DMS 273 treated with DMSO at 0.1 percent for 48 hours (cell line): ENCODE measurements at regions not wholly inside any gene's neighbourhood (a gene's known extent, or its start where the extent isn't known, plus 50 kb on each side); places are given as distances from the start of the nearest gene placed in this dataset.
"Not testable (repeated sequence)": the region's sequence is repeated elsewhere in the genome, so short reads cannot be mapped to it uniquely, and the experiment has no call there.

Experiments used
- DNase-seq: peaks from one replicate; lab custom pipeline; 2025; lab: John Stamatoyannopoulos, UW

DNA sequence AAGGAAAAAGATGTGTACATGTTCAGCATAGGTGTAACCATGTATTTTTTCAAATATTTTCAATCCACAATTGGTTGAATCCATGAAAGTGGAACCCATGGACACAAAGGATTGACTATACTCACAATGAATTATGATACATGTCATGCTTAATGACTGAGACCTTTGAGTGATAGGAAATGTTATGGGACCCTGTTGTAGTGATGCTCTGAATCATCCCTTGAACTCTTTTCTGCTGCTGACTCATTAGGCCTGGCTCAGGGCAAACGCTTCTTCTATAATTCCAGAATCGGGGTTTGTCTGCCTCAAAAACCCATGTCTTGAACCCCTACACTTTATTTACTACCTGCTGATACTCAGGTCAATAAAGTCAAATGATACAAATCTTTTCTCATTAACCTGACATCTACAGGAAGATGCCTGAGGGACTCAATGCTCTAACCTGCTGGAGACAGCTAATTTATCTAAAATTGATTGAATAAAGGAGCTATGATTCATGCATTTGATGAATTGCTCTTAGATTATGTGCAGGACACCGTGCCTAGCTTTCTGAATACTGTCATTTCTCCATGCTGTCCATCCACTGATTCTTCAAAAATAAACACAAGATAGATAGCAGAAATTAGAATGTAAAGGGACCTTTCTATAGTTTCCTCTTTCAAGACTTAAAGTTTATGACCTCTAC is 260.1 kb downstream of the PRELID2 start:
- no peak for DNase-seq

DNA sequence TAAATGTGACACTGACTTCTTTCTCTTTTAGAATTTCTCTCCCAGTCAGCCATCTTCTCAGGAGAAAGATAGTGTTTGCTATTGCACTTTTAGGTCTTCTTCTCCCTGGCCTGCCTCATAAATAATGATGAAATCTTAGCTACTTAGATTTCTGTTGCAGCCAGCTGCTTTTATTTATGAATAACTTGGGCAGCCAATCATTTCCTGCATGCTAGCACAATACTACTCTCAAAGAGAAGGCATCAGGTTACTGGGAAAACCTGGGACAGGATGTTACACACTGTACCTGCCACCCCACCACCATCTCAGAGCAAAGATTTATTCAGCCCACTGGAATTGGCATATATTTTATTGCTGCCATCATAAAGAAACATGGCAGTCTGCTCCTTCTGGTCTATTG is 266.6 kb downstream of the PRELID2 start:
- no peak for DNase-seq

DNA sequence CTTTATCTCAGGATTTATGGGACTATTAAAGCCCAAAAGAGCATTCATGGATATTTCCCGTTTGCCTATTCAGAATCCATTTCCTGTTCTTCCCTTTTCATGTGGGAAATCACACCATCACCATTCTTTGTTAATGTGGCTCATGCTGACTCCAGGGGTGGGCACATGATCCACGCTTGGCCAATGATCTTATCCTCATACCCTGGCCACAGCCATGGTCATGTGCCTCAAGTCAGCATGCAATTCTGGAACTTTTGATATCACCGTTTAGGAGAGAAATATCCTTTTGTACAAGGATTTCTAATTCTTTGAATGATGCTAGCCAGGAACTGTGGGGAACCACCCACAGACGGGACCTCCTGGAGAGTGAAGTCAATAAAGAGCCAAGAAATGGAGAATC is 272.2 kb downstream of the PRELID2 start:
- DNase-seq = no peak

DNA sequence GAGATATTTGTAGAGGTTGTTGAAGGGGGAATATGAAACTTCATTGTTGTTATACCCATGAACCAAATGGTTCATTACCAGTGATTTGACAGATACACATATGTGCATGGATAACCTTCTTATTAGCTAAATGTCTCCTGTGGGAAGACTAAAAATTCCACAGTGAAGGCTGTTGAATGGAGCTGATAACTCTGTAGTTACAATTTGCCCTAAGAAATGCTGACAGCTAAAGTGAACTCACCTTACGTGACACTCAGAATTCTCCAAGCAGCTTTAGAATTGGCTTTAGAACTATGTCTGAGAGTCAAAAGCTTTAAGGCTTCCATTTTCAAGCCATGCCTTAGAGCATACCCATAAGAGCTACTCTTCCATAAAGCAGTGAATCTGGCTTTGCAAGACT is 276.9 kb downstream of the PRELID2 start:
- no peak for DNase-seq

DNA sequence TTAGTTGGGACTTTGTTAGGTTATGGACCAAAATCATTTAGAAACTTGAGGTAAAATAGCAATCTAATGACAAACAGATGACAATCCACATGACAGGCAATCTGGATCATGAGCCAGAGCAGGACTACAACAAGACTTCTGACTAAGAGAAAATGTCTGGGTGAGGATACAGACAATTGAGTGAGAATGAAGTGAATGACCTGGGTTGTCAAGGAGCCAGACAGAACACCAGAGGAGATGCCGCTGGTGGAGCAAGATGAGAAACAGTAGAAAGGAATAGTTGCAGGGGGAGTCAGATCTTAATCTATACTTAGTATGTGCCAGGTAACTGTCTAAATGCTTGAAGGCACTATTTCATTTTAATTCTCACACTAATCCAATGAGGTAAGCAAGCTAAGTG is 277.8 kb downstream of the PRELID2 start:
- DNase-seq = no peak

DNA sequence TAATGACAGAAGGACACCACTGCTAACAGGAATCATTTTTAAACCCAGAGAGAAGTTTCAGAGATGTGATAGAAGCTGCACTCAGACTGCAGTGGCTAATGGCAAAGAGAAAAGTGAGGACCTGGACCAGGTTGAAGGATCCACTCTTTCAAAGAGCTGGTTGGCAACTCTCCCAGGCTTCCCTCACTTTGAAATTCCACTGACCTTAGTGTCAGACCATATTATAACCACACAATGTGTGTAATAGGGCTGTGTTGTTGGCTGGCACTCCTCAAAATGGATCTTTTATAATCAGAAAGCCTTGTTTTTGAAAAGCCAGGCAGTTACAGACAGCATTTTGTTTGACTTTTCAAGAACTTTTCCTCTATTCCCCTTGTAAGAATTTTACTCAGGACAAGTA is 280.7 kb downstream of the PRELID2 start:
- no peak for DNase-seq

DNA sequence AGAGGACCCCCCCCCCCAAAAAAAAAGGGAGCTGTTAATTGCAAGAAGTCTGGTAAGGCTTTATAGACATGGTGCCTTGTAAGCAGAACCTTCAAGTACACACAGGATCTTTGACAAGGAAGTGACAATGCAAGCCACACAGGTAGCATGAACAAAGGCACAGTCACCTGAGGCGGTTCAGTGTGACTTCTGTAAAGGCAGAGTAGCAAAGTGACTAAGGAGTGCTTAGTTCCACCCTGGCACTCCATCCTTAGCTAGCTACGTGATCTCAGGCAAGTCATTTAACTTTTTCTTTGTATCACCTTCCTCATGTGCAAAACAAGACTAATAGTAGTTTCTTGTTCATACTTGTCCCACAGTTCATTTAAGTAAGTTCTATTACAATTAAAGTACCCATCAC is 282.0 kb downstream of the PRELID2 start:
- DNase-seq = no peak

DNA sequence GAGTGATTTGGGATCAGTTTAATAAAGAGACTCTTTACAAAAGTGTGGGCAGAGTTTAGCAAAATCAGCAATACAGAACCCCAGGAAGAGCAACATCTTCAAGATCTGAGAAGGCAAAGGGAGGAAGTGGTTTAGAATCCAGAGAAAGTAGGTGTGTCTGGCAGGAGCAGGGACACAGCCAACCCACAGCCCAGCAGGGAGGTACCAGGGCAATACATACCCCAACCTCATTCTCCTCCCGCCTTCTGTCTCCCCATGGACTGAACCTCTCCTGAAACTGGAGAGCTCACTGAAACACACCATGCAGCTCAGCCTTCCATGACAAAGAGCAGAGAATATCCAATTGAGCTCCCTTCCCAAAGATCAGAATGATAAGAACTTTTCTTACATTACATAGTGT is 283.4 kb downstream of the PRELID2 start:
- no peak for DNase-seq

DNA sequence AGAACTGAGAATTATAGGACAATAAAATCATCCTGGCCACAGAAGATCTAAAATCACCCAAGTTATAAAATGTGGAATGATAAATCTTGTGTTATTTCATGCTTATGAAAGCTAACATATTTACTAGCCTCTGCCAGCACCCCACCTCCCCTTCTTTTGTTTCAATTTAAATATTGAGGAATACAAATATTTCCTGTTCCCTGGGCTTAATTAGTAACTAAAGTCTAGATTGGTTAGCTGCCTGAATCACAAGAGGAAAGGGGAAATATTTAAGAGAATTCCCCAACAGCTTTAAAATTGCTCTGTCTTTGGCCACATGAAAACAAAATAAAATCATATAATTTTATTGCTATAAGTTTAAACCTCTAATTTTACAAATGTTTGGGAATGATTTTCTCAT is 287.0 kb downstream of the PRELID2 start:
- DNase-seq = no peak

DNA sequence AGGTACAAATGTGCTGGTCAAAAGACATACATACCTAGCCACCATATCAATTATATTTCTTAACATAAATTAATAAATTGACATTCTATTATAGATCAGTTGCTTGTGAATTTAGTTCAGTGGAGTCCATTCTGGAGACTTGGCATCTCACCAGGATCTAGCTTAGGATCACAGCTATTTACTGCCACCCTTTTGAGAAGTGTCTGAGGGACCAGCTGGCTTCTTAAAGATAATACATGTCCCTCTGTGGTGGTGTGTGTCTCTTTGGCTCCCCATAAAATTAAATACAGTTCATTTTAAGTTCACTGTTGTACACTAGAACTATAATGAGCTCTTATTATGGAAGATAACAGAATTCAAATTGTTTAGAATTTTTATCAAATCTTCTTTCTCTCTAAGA is 290.7 kb downstream of the PRELID2 start:
- DNase-seq = no peak

DNA sequence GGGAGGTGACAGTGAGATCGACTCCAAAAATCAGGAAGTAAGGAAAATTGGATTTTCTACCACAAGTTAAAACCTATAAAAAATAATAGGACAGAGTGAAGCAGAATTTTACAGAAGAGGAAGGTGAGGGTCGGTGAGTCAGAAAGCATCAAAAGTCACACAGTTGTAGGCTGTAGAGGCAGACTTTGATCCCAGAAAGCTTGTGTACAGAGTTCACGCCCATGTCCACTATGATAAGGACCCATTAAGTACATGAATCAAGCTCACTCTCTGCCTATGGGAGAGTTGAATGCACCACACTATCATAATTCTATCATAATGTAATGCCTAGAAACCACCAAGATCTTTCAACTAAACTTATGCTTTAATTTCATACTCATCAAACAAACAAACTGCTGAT is 291.2 kb downstream of the PRELID2 start:
- DNase-seq = no peak

DNA sequence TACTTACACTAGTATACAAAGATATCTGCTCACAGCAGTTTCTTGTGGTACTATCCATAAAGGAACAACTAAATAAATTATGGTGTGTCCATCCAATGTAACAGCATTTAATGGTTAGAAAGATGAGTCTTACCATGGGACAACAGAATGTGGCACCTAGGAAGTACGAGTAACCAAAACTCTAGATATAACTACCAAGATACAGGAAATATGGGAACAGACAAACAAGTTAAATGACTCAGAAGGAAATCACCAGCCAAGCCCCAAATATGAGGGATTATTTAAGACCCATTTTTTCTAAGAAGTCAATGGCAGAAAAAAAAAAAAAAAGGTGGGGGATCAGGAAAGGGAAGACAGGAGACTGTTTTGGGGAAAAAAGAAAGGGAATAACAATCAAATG is 294.8 kb downstream of the PRELID2 start:
- DNase-seq = no peak

DNA sequence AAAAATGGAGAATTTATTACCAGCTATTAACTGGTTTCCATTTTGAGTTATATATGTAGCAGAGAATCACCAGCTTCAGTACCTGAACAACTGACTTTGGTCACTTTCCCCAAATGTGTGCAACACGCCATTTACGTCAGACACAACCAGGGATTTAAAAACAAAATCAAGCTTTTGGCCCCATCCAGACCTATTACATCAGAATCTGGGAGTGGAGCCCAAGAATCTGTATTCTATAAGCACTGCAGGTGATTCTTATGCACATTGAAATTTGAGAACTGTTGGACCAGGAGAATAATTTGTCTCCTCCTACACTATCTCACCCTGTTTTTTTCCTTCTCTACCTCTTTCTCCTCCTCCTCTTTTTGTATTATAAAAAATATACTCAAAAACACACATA is 295.9 kb downstream of the PRELID2 start:
- no peak for DNase-seq

DNA sequence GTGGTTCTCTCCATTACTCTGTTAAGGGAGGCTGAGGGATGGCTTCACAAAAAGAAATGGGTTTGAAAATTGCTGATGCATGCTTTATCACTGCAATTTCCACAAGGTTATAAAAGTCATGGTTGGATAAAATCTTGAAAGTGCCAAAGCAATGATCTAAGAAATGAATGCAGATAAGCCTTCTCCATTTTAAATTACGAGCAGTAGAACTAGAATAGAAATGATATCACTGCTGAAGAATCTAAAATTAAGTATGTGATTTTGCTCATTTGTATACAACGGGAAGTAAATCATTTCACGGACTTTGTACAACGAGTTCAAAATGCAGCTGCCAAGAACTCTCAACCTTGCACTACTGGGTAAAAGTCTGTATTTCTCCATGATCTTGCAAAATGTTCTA is 299.0 kb downstream of the PRELID2 start:
- DNase-seq = no peak

DNA sequence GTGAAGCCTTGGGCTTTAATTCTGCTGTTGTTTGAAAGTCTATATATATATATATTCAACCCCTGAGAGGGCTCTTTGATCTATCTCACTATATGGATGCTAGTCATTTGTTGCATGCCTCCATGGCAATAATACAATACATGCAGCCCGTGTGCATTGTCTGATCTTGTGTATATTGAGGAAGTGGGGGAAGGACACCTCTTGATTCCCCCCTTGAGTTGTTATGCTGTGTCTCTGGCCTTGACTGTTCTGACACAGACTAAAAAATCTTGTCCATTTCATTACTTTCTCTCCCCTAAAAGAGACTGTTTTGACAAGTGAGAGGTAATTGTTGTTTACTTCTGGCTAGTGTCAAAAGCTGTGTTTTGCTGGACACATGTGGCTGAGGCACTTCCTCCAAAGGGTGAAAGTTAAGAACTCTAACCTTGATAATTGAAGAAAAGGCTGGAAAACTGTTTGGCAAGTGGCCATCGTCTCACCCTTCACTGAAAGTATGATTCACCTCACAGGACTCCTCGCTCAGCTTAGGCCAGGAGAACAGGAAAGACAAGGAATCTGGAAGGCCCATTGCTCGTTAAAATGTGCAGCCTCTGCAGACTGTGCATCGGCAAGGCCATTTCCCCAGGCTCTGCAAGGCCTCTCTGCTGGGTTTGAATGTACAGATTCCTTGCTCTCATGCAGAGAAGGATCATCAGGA is 304.0 kb downstream of the PRELID2 start:
- no peak for DNase-seq

DNA sequence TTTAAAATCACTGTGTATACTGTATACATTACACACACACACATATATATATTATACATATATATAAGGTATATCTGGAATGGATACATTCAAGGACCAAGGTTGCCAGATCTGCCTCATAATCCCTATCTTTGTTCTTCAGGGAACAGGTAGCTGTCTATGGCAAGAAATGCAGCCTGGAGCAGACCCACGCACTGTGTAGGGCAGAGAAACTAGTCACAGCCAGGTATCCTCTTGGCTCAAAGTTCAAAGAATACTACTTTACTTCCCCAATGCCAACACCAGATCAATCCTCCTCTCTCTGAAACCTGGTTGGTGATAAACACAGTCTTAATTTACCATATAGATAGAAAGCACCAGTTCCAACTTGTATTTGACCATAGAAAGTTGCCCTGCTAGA is 313.6 kb downstream of the PRELID2 start:
- DNase-seq = no peak

DNA sequence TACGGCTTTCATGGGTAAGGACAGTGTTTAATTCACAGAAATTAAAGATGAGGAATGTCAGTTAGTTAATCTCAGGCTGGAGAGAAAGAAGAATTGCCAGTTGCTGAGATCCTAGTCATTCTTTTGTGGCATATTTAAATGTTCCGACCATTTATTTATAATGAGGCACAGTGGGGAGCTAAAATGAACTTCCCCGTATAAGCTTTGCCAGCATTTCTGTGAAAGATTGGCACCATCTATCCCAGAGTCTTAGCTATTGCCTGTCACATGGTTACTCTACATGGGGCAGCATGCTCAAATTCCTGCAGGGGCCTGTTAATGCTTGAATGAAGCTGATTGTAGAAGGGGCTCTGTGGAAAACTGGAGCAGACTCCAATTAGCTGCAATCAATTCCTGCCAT is 314.1 kb downstream of the PRELID2 start:
- DNase-seq = no peak

DNA sequence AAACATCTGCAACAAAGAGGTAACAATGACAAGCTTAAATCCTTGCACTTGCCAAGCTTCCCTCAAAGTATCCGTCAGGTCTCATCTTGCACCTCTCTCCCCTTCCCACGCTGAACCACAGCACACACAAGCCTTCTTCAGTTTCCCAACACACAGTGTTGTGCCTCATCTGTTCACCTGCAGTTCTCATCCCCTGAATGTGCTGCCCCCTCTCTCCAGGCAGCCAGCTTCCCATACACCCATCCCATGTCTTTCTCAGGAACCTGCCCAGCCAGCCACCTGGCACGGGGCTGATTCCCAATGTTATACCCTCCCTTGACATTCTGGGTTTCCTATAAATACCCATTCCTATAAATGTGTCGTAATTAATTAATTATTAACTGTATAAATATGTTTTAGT is 314.8 kb downstream of the PRELID2 start:
- no peak for DNase-seq

DNA sequence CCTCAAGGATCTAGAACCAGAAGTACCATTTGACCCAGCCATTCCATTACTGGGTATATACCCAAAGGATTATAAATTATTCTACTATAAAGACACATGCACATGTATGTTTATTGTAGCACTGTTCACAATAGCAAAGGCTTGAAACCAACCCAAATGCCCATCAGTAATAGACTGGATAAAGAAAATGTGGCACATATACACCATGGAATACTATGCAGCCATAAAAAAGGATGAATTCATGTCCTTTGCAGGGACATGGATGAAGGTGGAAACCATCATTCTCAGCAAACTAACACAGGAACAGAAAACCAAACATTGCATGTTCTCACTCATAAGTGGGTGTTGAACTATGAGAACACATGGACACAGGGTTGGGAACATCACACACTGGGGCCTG is 317.6 kb downstream of the PRELID2 start:
- not testable (repeated sequence) for DNase-seq

DNA sequence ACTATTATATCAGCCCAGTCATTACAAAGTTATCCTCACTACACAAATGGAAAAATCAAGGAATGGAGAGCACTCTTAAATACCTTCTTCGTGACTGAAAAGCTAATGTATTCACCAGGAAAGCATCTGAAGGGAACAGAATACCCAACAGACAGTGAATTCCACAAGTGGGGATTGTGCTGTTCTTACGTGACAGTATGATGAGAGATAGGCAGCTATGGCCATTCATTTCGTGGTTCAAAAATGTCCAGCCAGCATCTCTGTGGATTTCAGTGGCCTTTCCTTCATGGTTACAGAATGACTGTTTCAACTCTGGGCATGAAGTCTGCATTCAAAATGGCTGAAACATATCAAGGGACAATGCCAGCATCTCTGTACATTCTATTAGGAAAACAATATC is 323.8 kb downstream of the PRELID2 start:
- no peak for DNase-seq

DNA sequence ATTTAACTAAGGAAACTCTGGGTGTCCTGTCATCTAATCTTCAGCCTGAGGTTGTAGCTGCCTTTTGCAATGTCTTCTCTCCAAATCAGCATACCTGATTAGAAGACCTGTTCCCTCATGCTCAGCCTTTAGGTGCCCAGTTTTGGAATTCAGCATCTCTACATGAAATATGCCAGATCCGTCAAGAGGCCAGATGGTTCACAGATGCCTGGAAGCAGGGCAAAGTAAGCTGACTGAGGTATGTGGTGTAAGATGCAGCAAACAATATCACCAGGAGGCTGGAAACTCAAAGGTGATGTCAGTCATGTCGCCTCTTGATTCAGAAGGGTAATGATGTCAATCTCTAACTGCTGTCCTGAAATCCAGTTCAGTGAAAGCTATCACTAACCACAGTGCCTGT is 324.4 kb downstream of the PRELID2 start:
- DNase-seq = no peak

DNA sequence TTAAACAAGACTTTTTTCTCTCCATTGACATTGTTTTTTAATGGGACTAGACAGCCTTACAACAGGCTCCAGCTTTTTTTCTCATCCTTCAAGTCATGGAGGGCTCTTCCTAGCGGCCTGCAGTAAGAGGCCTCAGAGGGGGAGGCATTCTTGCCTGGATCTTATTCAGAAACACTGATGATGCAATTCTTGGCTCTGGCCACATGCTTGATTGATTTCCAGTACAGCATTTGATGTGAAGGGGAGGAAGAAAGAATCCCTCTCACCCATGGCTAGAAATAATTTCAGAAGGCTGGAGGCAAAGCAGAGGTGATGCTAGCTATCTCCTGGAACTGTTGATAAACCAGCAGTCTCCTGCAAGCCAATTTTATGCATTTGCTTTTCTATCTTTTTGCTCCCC is 324.8 kb downstream of the PRELID2 start:
- no peak for DNase-seq

DNA sequence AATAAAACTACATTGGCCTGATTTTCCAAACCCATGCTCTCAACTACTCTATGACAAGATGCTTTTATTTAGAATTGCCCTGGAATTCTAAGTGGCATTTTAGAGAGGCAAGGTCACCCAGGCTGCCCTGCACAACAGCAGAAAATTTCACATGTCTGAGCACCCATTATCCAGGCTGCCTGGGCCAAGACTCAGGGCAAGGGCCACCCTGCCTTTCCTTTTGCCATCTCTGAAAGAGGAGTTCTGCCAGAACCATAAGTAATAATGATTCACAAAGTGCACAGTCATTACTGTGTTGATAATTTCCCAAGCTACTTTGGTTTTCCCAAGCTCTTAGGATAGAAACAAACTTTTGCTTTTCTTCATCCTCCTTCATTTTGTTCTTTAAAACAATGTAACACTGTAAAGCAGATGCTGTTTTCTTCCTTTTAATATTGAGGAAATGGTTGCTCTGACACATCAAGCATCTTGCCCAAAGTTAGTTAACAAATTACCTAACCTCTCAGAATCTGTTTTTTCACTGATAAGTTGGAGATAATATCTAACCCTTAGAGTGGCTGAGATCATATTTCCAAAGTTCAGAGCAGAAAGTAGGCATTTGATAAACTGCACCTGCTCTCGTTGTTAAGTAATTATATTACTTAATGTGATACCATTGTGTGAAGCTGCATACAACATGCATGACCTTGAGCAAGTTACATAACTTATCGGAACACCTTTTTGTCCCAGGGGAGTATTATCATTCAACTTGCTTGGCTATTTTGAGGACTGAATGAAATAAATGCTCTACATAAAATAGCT is 325.6 kb downstream of the PRELID2 start:
- DNase-seq = no peak
